22Rv1 (cell line): ENCODE measurements at regions not wholly inside any gene's neighbourhood (a gene's known extent, or its start where the extent isn't known, plus 50 kb on each side); places are given as distances from the start of the nearest gene placed in this dataset.

Experiments used
- H3K27ac ChIP-seq: fragments of 450-650 bp; 2 replicates; pipeline ENCODE4 v1.5.1; 2017
- ZFX ChIP-seq: fragments of 450-650 bp; IDR thresholded peaks from 2 replicates; pipeline ENCODE4 v1.6.1; 2017; ENCODE audit warnings: antibody characterized with exemption, borderline replicate concordance
- TF ChIP-seq, protein P1 (sequence below): fragments of 450-650 bp; IDR thresholded peaks from 2 replicates; pipeline ENCODE4 v1.5.1; 2017; ENCODE audit warnings: mild to moderate bottlenecking

DNA sequence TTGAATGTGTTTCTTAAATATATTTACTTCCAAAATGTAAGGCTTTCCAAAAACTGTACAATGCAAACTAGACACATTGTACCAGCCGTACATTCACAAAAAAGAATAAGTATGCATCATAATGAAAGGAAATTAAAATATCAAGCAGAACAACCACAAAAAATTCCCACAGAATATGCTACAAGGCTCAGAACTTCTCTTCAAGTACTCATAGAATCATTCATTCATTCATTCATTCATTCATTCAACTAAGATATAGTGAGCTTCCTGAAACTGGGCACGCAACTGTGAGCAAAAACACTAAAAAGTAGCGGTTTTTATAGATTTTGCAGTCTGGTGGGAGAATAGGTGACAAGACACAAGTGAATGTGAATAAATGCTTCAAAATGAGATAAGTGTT lies 690.1 kb downstream of the KCNA4 start:
- no peak overlapping the region for H3K27ac ChIP-seq

GRCh38 chr11:29324328-29324727 lies 692.5 kb downstream of the KCNA4 start:
- TF ChIP-seq ZFX: no peak
- TF ChIP-seq, protein P1, sequence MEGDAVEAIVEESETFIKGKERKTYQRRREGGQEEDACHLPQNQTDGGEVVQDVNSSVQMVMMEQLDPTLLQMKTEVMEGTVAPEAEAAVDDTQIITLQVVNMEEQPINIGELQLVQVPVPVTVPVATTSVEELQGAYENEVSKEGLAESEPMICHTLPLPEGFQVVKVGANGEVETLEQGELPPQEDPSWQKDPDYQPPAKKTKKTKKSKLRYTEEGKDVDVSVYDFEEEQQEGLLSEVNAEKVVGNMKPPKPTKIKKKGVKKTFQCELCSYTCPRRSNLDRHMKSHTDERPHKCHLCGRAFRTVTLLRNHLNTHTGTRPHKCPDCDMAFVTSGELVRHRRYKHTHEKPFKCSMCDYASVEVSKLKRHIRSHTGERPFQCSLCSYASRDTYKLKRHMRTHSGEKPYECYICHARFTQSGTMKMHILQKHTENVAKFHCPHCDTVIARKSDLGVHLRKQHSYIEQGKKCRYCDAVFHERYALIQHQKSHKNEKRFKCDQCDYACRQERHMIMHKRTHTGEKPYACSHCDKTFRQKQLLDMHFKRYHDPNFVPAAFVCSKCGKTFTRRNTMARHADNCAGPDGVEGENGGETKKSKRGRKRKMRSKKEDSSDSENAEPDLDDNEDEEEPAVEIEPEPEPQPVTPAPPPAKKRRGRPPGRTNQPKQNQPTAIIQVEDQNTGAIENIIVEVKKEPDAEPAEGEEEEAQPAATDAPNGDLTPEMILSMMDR: no peak
- no peak overlapping the region for H3K27ac ChIP-seq

More for the DNA sequence above, 690.1 kb downstream of the KCNA4 start:
- TF ChIP-seq, protein P1: no peak
- TF ChIP-seq ZFX: no peak

GRCh38 chr11:29321293-29322132 lies 695.3 kb downstream of the KCNA4 start:
- no peak overlapping the region for H3K27ac ChIP-seq
- TF ChIP-seq ZFX: no peak
- TF ChIP-seq, protein P1: no peak

DNA sequence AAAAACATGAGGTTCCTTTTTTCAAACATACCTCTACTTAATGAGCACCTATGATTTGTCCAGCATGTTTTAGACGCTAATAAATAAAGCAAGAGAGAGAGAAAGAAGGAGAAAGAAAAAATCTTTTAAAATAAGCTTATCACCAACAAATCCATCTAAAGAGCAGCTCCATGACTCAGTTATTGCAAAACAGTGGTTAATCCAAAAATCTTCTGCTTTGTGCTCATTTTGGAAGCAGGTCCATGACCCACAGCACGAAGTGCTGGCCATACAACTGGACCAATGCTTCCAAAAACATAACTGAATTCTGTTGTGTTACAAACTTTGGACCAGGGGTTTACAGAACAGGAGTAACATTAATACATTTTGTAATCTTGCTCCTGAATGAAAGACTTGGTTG lies 696.6 kb downstream of the KCNA4 start:
- TF ChIP-seq ZFX: no peak
- TF ChIP-seq, protein P1: no peak
- no peak overlapping the region for H3K27ac ChIP-seq

- no peak for TF ChIP-seq ZFX
- TF ChIP-seq, protein P1: no peak
- no peak overlapping the region for H3K27ac ChIP-seq
Measured at GRCh38 chr11:29319210-29319609, 697.6 kb downstream of the KCNA4 start.

DNA sequence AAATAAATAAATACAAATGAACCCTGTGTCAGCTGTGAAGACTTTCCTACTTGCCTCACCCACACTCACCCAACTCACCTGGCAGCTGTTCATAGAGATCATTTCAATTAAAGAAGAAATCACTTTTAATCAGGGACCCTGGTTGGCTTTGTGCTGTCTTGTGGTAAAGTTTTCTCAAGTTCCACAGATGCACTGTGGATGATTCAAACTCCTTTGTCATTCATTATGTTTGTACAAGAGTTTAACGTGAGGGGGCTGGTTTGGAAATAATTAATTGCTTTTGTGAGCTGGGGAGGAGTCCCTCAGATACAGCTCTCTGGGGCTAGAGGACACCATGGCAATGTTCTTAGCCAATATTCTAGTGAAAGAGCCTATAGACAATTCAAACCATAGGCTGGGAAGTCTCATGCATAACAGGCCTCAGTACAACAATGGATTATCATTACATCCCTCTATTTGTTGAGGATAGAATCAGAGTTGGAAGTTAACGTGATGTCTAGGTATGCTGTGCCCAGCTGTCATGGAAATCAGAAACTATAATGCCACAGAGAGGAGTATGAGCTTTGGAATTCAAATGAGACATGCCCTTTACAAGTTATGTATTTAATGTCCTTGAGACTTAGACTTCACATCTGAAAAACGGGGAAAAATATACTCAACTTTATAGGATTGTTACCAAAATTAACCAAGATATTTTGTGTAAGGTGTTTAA lies 698.5 kb downstream of the KCNA4 start:
- no peak for TF ChIP-seq ZFX
- no peak overlapping the region for H3K27ac ChIP-seq

DNA sequence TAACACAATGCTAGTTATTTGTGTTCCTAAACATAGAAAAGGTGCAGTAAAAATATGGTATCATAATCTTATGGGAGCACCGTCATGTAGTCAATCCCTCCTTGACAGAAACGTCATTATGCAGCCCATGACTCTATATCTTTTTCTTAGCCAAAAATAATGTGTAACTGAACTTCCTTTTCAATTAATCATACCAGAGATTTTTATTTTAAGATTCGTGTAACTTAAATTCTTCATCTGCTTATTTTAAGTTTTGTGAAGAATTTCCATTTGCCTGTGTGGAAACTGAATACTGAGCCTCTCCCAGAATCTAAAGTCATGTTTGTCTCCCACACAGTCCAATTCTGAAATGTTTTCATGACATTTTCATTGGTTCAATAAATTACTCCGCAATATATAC lies 699.1 kb downstream of the KCNA4 start:
- no peak overlapping the region for H3K27ac ChIP-seq
- TF ChIP-seq, protein P1: no peak
- no peak for TF ChIP-seq ZFX

GRCh38 chr11:29315275-29315674 lies 701.6 kb downstream of the KCNA4 start:
- no peak for TF ChIP-seq ZFX
- TF ChIP-seq, protein P1: no peak
- no peak overlapping the region for H3K27ac ChIP-seq
